Muscle of leg (tissue), 3 donors: ENCODE measurements at regions not wholly inside any gene's neighbourhood (a gene's known extent, or its start where the extent isn't known, plus 50 kb on each side); places are given as distances from the start of the nearest gene placed in this dataset.

Experiments used
- DNase-seq: peaks from one replicate; pipeline ENCODE4 v3.0.0; 2013
- H3K27ac ChIP-seq: one replicate; pipeline ENCODE4 v1.5.1; 2013; ENCODE audit warnings: mild to moderate bottlenecking, low read length, control low read depth
- H3K27me3 ChIP-seq: one replicate; pipeline ENCODE4 v1.6.1; 2013; ENCODE audit warnings: low read length; ENCODE audit not compliant: control insufficient read depth, insufficient read depth
- H3K36me3 ChIP-seq: one replicate; pipeline ENCODE4 v1.6.1; 2013; ENCODE audit warnings: low read length; ENCODE audit not compliant: control insufficient read depth, insufficient read depth
- H3K4me1 ChIP-seq: one replicate; pipeline ENCODE4 v1.6.1; 2013; ENCODE audit warnings: low read length; ENCODE audit not compliant: control insufficient read depth, insufficient read depth
- H3K4me3 ChIP-seq: one replicate; pipeline ENCODE4 v1.5.1; 2013; ENCODE audit warnings: low read length, control low read depth
- H3K9me3 ChIP-seq: replicated peaks from 2 replicates; pipeline ENCODE4 v1.6.1; 2013; ENCODE audit warnings: low read depth, low read length; ENCODE audit not compliant: control insufficient read depth
- WGBS: methylation state at CpG from one replicate; pipeline ENCODE4 v1.1.5; 2013; ENCODE audit warnings: missing lambda C conversion rate; ENCODE audit not compliant: insufficient coverage; 5-methylcytosine and 5-hydroxymethylcytosine counted together

GRCh38 chr10:44853148-44853734 is 57.9 kb upstream of the TMEM72 start:
- H3K36me3 ChIP-seq: no peaks in the 10 kb centered on the region
- peaks cover 4% of the 10 kb centered on the region for H3K9me3 ChIP-seq
- no peak overlapping the region for H3K27ac ChIP-seq
- no peak overlapping the region for H3K4me3 ChIP-seq
- peaks cover 2% of the 10 kb centered on the region for H3K27me3 ChIP-seq
- WGBS: no CpG with 5 or more reads among the region's 1 CpG
- peak; percentile 58 for DNase-seq
- peaks cover 31% of the 10 kb centered on the region for H3K4me1 ChIP-seq

DNA sequence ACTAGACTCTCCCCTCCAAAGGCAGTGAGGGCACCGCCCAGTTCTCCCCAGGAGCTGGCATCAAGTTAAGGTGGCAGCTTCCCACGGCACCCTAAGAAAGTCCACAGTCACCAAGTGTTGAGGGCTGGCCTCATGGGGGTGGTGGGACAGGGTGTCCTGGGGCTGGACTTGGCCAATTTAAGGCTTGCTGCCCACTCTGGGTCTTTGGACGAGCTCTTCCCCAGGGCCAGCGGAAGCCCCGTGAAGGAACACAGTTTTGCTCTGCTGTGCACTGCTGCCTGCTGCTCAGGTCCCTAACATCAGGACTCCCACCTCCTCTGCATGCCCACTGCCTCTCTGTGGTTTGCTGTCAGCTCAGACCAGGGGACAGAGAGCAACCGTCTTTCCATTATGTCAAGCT is 57.3 kb upstream of the TMEM72 start:
- H3K27me3 ChIP-seq: peaks cover 2% of the 10 kb centered on the region
- WGBS: 68% methylated on average over 4 of the region's 6 CpGs
- H3K36me3 ChIP-seq: no peaks in the 10 kb centered on the region
- no peak for DNase-seq
- no peak overlapping the region for H3K27ac ChIP-seq
- no peak overlapping the region for H3K4me3 ChIP-seq
- H3K9me3 ChIP-seq: peaks cover 2% of the 10 kb centered on the region
- peaks cover 31% of the 10 kb centered on the region for H3K4me1 ChIP-seq

DNA sequence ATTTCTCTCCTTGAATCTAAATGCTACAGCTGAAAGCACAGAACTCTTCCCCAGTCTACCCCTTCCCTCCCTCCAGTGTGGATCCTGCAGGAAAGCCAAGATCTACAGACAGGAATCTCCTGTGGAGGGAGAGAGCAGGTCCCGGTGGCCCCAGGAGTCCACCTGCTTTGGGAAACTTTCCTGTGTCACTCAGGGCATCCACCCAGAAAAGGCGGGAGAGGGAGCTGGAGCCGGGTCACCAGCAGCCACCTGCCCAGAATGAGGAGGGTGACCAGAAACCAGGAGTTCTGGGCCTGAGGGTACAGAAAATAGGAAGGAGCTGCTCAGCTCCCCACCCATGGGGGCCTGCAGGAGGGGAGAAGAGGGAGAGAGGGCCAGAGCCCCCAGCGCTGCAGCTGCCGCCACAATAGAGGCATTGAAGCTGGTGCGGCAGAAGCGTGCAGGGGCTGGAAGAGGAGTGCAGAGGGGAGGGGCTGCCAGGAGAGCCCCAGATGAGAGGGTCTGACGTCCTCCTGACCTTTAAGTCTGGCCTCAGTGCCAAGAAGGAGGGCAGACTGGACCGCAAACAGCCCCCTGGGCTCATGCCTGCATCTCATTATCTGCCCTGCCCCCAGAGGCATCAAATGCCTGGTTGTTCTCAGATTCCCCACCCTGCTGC is 56.3 kb upstream of the TMEM72 start:
- Histone ChIP-seq H3K27ac (no peak overlapping the region), H3K36me3 (no peaks in the 10 kb centered on the region), H3K27me3 (peaks cover 4% of the 10 kb centered on the region), H3K9me3 (no peaks in the 10 kb centered on the region), H3K4me1 (peaks cover 31% of the 10 kb centered on the region), H3K4me3 (no peak overlapping the region)
- 57% methylated on average over 8 of the region's 9 CpGs for WGBS
- no peak for DNase-seq

GRCh38 chr10:44856696-44857095 is 54.4 kb upstream of the TMEM72 start:
- H3K9me3 ChIP-seq: no peaks in the 10 kb centered on the region
- no peaks in the 10 kb centered on the region for H3K36me3 ChIP-seq
- peaks cover 40% of the 10 kb centered on the region for H3K4me1 ChIP-seq
- DNase-seq: no peak
- peaks cover 4% of the 10 kb centered on the region for H3K27me3 ChIP-seq
- H3K27ac ChIP-seq: no peak overlapping the region
- WGBS: 89% methylated on average over 6 of the region's 7 CpGs
- H3K4me3 ChIP-seq: no peak overlapping the region

DNA sequence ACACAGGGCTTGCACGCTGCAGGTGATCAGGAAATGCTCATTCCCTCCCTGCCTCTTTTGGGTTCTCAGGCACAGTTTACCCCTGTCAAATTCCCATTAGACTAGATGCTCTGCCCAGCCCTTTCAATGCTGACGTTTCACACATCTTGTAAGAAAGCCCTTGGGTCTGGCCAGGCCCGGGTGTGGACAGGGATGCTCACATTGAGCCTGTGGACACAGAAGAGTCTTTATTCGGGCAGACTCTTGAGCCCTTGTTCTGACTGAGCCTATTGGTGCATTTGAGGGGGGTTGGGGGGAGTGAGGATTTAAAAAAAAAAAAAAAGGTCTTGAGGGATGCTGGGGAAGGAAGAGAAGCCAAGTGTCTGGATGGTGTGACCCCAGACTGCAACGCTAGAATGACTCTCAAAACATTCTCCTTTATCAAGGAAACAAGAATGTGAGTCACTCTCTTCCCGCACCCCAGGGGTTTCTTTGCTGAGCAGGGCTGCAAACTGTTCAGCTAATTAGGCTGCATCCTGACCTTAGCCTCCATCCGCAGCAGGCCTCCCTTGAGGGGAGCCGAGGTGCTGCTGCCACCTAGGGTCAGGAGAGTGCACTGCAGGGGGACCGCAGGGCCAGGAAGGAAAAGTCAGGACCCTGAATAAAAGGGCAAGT is 53.6 kb upstream of the TMEM72 start:
- Histone ChIP-seq H3K4me1 (peaks cover 48% of the 10 kb centered on the region), H3K36me3 (no peaks in the 10 kb centered on the region), H3K9me3 (no peaks in the 10 kb centered on the region), H3K27me3 (peaks cover 4% of the 10 kb centered on the region), H3K4me3 (no peak overlapping the region), H3K27ac (no peak overlapping the region)
- 38% methylated on average over 7 of the region's 9 CpGs for WGBS
- peak; percentile 90 for DNase-seq

- H3K27me3 ChIP-seq: peaks cover 4% of the 10 kb centered on the region
- no peaks in the 10 kb centered on the region for H3K9me3 ChIP-seq
- H3K27ac ChIP-seq: no peak overlapping the region
- 76% methylated on average over 5 of the region's 5 CpGs for WGBS
- DNase-seq: no peak
- H3K4me1 ChIP-seq: peaks cover 52% of the 10 kb centered on the region
- H3K4me3 ChIP-seq: no peak overlapping the region
- H3K36me3 ChIP-seq: no peaks in the 10 kb centered on the region
Observed at GRCh38 chr10:44858017-44858371, 53.1 kb upstream of the TMEM72 start.

- H3K27me3 ChIP-seq: peaks cover 6% of the 10 kb centered on the region
- H3K4me3 ChIP-seq: no peak overlapping the region
- H3K27ac ChIP-seq: no peak overlapping the region
- no peak for DNase-seq
- H3K4me1 ChIP-seq: peaks cover 52% of the 10 kb centered on the region
- no peaks in the 10 kb centered on the region for H3K9me3 ChIP-seq
- no peaks in the 10 kb centered on the region for H3K36me3 ChIP-seq
Observed at GRCh38 chr10:44858988-44859387, 52.1 kb upstream of the TMEM72 start.

DNA sequence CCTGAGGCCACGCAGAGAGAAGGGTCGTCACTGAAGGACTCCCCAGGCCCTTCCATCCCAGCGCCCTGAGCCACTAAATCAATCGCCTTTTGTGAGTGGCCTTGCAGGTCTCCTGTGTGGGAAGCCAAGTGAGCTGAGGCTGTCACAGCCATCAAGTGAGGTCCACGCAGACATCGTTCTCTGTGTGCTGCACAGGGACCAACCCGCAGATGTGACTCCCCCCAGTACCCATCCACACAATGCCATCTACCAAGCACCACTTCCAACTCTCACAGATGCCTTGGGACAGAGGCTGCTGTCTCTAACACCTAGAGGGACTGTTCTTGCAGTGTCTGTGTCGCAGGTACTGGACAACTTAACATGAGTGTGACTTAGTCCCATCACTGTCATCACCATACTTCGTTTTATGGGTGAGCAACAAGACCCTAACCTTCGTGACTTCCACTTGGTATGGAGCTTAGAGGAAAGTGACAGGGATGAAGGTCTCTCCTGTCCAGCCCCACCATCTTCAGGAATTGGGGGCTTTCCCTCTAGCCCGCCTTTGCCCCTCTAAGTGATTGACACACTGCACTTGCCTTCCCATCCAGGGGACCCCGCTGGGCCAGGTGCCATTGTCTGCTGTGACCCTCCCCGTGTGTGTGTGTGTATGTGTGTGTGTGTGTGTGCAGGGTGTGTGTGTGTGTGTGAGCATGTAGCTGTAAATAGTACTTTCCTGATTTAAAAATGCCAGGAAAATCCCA is 51.4 kb upstream of the TMEM72 start:
- Histone ChIP-seq H3K27ac (no peak overlapping the region), H3K36me3 (no peaks in the 10 kb centered on the region), H3K9me3 (no peaks in the 10 kb centered on the region), H3K4me1 (peaks cover 55% of the 10 kb centered on the region), H3K4me3 (no peak overlapping the region), H3K27me3 (peaks cover 9% of the 10 kb centered on the region)
- WGBS: 90% methylated on average over 5 of the region's 13 CpGs
- DNase-seq: no peak

DNA sequence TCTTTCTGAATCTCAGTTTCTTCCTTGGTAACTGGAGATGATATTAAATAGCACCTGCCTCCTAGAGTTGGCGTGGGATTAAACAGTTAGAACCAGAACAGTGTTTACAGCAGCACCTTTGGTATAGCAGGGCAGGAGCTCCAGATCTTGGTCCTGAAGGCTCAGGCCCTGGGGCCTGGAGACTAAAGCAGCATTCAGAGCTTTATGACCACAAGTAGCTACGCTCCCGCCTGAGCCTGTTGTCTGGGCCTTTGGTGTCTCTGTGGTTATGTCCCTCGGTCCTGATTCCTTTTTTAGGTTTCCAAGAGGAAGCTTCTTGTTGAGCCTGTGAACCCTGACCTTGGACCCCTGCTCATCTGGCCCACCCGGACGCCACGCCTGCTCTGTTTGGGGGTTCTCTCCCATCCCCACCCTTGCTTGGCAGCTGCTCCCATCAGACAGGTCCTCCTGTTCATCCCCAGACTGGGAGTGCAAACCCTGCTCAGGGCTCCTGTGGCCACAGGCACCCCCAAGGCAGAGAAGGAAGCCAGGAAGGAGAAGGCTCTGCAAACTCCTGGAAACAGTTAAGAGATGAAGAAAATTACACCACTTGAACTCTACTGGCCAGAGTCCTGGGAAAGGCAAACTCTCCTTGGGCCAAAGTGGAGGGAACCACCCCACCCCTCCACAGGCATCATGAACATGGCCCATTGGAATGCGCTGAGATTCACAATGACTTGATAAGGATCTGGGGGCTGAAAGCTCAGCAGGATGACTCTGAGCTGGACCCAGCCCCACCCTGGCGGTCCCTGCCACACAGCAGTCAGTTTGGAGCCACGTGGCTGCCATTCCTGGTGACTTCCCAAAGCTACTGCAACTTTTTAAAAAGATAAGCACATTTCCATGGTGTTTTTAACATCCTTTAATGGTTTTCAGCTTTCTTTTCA is 50.1 kb upstream of the TMEM72 start:
- DNase-seq: peak; percentile 71
- Histone ChIP-seq H3K4me3 (no peak overlapping the region), H3K36me3 (no peaks in the 10 kb centered on the region), H3K27ac (no peak overlapping the region), H3K9me3 (no peaks in the 10 kb centered on the region), H3K4me1 (peaks cover 56% of the 10 kb centered on the region), H3K27me3 (peaks cover 7% of the 10 kb centered on the region)
- WGBS: 74% methylated on average over 8 of the region's 10 CpGs
